Skin of body (tissue), 1 donor: ENCODE measurements at regions not wholly inside any gene's neighbourhood (a gene's known extent, or its start where the extent isn't known, plus 50 kb on each side); places are given as distances from the start of the nearest gene placed in this dataset.
A peak's percentile ranks its signal among the peaks of the same experiment; 100 is the strongest.

ENCODE experiments used
- DNase-seq: peaks from one replicate; lab custom pipeline; 2025; lab: John Stamatoyannopoulos, UW

DNA sequence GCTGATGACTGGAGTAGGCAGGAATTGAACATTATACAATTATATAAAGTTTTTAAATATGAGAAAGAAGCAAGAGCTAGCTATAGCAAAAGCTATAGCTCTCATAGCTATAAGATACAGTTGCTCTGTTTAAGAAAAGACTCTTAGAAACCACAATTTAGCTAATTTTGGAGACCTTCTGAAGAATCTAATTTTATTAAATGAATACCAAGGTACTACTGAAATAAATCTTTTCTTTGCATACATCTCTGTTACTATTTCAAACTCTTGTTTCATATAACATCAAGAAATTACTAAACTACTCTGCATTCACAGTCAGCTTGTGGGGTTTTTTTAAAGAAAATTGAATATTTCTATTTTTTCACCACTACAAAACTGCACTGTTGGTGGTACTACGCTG lies 568.7 kb upstream of the MARCKS start:
- DNase-seq = no peak

DNA sequence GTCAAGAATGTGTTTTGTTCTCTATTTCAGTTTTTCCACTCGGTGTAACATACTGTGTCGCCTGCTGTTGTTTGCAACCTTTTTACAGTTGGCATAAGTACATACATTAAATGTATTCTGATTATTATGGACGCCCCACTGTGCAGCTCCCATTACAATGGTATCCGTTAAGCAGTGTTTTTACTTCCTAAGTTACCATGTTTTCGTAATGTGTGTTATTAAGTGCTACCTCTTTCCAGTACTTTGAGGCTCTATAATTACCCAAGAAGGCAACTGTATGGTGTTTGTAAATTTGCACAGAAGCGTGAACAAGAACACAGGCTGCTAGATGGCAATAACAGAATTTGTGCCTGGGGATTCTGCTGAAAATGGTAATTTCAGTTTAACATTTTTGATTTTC lies 568.0 kb upstream of the MARCKS start:
- no peak for DNase-seq

- no peak for DNase-seq
Observed at GRCh38 chr6:113290684-113291083, 566.5 kb upstream of the MARCKS start.

GRCh38 chr6:113291751-113292445 lies 565.2 kb upstream of the MARCKS start:
- DNase-seq = peak; percentile 90

DNA sequence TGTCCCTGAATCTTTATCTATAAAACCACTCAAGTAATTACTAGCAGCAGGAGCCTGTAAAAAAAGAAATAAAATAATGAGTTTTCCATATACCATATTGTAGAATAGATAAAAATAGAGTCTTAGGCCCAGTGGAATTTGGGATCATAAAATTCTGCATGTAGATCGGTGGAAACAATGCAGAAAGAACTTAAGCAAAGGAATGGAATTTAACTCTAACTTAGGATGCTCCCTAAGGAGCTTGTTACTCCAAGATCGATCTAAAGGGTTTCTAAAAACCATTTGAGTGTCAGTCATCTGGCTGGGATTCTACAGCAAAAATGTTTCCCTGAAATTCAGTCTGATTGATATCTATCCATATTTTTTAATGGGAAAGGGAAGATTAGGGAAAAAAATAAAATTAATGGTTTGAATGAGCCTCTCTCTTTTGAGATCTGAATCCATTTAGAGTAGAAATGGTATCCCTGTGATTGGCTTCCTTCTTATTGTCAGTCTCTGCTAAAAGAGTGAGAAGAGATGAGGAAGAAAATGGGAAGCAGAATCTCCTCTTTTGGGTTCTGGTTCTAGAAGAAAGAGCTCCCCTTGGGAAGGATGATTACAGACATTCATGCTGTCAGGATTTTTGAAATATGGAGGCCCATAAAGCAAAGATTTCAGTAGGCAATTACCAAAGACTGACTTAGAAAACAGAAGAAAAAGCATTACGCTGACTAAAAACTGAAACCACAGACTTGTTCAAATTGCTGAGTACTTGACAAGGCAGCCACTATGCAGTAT lies 564.3 kb upstream of the MARCKS start:
- DNase-seq = peak; percentile 92

- DNase-seq = peak; percentile 87
Observed at GRCh38 chr6:113293423-113293740, 563.8 kb upstream of the MARCKS start.

- DNase-seq = no peak
Observed at GRCh38 chr6:113299531-113299930, 557.6 kb upstream of the MARCKS start.

GRCh38 chr6:113301651-113302050 lies 555.5 kb upstream of the MARCKS start:
- DNase-seq = no peak

GRCh38 chr6:113304116-113304515 lies 553.0 kb upstream of the MARCKS start:
- DNase-seq = no peak

DNA sequence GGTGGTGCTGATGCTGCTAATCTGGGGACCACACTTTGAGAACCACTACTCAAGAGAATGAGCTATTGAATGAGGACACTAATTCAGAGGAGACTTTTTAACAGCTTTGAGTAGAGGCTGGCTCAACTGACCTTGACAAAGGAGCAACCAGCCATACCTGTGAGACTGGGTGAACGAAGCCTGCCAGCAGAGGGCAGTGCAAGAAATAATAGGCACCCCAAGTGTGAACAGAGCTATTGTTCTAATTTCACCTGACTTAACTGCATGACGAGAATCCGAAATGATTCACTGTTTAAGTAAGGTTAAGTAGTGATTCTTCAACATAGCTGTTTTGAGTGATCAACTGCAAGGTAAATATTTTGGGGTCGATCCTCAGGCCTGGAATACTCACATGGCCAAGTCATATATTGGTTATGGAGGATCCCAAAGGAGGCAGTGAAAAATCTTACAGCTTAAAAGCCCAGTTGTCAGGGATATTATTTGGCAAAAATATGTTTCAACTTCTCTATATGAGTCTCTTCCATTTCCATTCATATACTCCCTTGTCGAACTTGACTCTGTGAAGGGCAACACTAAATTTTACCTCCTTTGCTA lies 550.5 kb upstream of the MARCKS start:
- DNase-seq = no peak

- DNase-seq = no peak
Observed at GRCh38 chr6:113308266-113308665, 548.9 kb upstream of the MARCKS start.

DNA sequence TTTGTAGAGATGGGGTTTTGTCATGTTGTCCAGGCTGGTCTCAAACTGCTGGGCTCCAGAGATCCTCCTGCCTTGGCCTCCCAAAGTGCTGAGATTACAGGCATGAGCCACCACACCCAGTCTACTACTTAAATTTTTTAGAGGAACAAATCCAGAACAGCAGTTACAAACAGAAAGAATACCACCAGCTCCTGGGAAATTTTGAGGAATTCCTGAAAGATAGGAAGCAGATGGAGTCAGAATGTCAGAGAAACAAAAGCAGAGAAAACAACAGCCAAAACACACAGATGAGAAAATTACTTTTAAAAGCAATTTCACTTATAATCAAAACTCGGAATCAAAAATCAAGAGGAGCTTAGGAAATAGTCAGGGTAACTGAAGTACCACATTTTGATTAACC lies 543.3 kb upstream of the MARCKS start:
- DNase-seq = no peak

DNA sequence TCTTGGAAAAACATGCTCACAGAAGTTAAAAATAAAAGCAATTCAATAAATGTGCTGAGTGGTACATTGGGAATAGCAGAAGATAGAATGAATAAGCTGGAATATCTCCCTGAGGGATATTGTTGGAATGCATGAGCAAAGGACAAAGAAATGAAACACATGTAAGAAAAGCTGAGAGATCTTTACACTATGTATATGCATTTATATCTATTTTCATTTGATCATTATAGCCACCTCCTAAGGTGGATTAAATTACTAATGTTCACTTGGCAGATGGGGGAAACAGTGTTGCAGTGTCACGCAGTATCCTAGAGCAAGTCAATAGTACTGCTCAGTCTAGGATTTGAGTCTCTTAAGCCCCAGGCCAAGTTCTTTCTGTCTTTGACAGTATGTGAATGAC lies 542.0 kb upstream of the MARCKS start:
- peak; percentile 81 for DNase-seq

- peak; percentile 29 for DNase-seq
Observed at GRCh38 chr6:113315879-113316278, 541.3 kb upstream of the MARCKS start.

DNA sequence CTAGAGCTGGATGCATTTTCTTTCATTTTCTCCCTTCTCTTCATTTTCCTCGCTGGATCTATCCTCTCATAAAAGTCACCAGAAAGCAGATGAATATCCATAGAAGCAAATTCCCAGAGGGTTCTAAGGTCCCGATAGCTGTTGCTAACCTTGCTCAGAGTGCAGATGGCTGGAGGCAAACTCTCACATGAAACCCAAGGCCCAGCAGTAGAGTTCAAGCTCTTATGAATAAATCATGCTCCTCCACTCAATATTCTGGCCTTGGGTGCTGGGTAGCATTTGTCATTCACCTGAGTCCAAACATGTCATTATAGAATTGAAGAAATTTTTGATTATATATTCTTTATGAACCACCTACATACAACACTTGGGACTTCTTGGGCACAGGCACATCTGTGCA lies 539.7 kb upstream of the MARCKS start:
- no peak for DNase-seq

- no peak for DNase-seq
Observed at GRCh38 chr6:113317891-113318574, 539.1 kb upstream of the MARCKS start.

- no peak for DNase-seq
Observed at GRCh38 chr6:113318575-113318917, 538.6 kb upstream of the MARCKS start.

DNA sequence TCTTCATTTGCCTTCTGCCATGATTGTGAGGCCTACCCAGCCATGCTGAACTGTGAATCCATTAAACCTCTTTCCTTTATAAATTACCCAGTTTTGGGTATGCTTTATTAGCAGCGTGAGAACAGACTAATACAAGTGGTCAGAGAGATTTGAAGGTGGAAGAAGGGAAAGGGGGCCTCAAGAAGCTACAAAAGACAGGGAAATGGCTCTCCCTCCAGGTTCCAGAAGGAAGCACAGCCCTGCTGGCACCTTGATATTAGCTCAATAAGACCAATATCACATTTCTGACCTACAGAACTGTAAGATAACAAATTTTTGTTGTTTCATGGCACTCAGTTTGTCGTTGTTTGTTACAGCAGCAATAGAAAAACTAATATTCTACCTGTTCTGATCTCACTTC lies 536.5 kb upstream of the MARCKS start:
- DNase-seq = no peak

GRCh38 chr6:113326781-113327180 lies 530.4 kb upstream of the MARCKS start:
- DNase-seq = no peak

DNA sequence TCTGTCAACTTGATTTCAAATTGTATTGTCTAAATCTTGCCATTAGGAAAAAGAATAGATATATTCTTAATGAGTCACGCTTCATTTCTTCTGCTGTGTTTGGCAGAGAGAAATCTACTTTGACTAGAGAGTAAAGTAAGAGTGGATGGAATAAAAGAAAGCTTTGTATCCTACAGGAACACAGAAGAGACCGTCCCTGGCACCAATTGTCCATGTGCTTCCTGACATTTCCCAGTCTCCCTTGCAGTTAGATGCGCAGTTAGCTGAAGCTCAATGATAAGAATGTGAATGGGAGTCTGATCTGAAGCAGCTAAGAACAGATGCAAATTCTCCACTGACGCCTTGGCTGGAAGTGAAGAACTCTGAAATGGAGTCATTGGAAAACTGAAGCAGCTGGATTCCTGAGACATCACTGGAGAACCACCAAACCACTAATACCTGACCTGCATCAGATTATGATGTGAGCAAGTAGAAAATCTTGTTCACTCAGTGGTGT lies 528.2 kb upstream of the MARCKS start:
- no peak for DNase-seq

DNA sequence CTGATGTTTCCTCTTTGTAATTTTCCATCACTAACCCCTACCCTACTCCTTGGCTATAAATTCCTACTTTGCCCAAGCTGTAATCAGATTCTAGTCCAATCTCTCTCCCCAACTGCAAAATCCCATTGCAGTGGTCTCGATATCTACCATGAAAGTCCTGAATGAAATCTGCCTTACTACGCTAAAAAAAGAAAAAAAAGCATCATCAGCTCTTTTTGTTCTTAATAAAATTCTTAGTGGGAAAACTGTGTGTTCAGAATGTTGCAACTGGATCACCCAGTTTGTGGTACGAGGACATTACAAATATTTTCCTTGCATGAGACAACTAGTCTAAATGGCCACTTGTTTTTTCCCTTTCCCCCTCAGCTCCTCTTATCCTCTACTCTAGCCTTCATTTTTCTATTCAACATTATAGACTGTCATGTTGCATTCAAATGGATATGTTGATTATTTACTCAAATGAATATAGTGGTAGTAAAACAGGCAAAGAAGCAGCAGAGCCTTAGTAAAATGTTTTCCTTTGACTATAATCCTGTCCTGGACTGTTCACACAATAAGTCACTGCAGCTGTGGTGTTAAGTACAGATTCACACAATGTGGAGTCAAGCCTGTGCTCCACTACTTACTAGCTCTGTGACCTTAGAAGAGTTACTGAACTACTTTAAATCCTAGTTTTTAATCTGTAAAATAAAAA lies 527.1 kb upstream of the MARCKS start:
- DNase-seq = no peak

DNA sequence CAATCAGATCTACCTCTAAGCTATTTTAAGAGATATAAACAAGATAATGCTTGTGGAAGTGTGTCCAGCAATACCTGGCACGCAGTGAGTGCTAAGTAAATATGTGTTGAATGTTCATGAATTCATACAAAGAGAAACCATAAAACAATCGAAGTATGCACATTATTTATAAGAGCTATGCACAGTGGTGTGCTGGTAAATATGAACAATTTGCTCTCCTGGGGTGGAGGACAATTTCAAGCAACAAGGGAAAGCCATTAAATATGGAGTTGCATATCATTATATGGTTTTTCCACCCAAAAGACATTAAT lies 526.6 kb upstream of the MARCKS start:
- DNase-seq = no peak
